WERI-Rb-1 (cell line): ENCODE measurements at regions not wholly inside any gene's neighbourhood (a gene's known extent, or its start where the extent isn't known, plus 50 kb on each side); places are given as distances from the start of the nearest gene placed in this dataset.

ENCODE experiments used
- DNase-seq: peaks from one replicate; pipeline ENCODE4 v3.0.0-alpha.2; 2020
- H3K27ac ChIP-seq: fragments of 250-450 bp; sonication (Bioruptor Pico); 2 replicates; pipeline ENCODE4 v1.5.1; 2020; ENCODE audit warnings: mild to moderate bottlenecking, moderate library complexity
- H3K27me3 ChIP-seq: fragments of 250-450 bp; sonication (Bioruptor Pico); 2 replicates; pipeline ENCODE4 v1.5.1; 2021; ENCODE audit warnings: mild to moderate bottlenecking, low read depth, moderate library complexity; ENCODE audit not compliant: insufficient read depth, severe bottlenecking
- H3K36me3 ChIP-seq: fragments of 250-450 bp; sonication (Bioruptor Pico); 2 replicates; pipeline ENCODE4 v1.5.1; 2020; ENCODE audit warnings: mild to moderate bottlenecking, moderate library complexity
- H3K4me3 ChIP-seq: 2 replicates; pipeline ENCODE4 v1.5.1; 2011; ENCODE audit warnings: low read depth, mild to moderate bottlenecking, control low read depth, low read length
- H3K9me3 ChIP-seq: fragments of 250-450 bp; sonication (Bioruptor Pico); 2 replicates; pipeline ENCODE4 v1.5.1; 2021; ENCODE audit warnings: mild to moderate bottlenecking, moderate library complexity; ENCODE audit not compliant: severe bottlenecking
- CTCF ChIP-seq: IDR thresholded peaks from 2 replicates; pipeline ENCODE4 v1.5.1; 2011; ENCODE audit warnings: low read depth, mild to moderate bottlenecking, control low read depth, inconsistent platforms, low read length

GRCh38 chr15:26024241-26024640 lies 161.1 kb upstream of the ATP10A start:
- no peak for TF ChIP-seq CTCF
- no peak for DNase-seq
- Histone ChIP-seq H3K4me3 (no peak overlapping the region), H3K36me3 (no peaks in the 10 kb centered on the region), H3K27ac (no peak overlapping the region), H3K9me3 (no peaks in the 10 kb centered on the region), H3K27me3 (peaks cover 2% of the 10 kb centered on the region)

- Histone ChIP-seq H3K9me3 (no peaks in the 10 kb centered on the region), H3K27ac (no peak overlapping the region), H3K27me3 (peaks cover 2% of the 10 kb centered on the region), H3K36me3 (no peaks in the 10 kb centered on the region), H3K4me3 (no peak overlapping the region)
- DNase-seq, result no peak
- TF ChIP-seq CTCF, result no peak
Observed at GRCh38 chr15:26023691-26024090, 160.6 kb upstream of the ATP10A start.

GRCh38 chr15:26023231-26023630 lies 160.1 kb upstream of the ATP10A start:
- DNase-seq, result no peak
- peaks cover 2% of the 10 kb centered on the region for H3K27me3 ChIP-seq
- no peak overlapping the region for H3K27ac ChIP-seq
- no peak for TF ChIP-seq CTCF
- H3K9me3 ChIP-seq, result no peaks in the 10 kb centered on the region
- no peaks in the 10 kb centered on the region for H3K36me3 ChIP-seq
- H3K4me3 ChIP-seq, result no peak overlapping the region

GRCh38 chr15:26020871-26021270 lies 157.7 kb upstream of the ATP10A start:
- Histone ChIP-seq H3K36me3 (no peaks in the 10 kb centered on the region), H3K27ac (no peak overlapping the region), H3K9me3 (no peaks in the 10 kb centered on the region), H3K4me3 (no peak overlapping the region), H3K27me3 (peaks cover 6% of the 10 kb centered on the region)
- no peak for TF ChIP-seq CTCF
- no peak for DNase-seq

GRCh38 chr15:26017665-26018064 lies 154.5 kb upstream of the ATP10A start:
- peaks cover 6% of the 10 kb centered on the region for H3K27me3 ChIP-seq
- no peak for TF ChIP-seq CTCF
- no peak overlapping the region for H3K27ac ChIP-seq
- no peaks in the 10 kb centered on the region for H3K9me3 ChIP-seq
- DNase-seq, result no peak
- no peaks in the 10 kb centered on the region for H3K36me3 ChIP-seq
- H3K4me3 ChIP-seq, result no peak overlapping the region

GRCh38 chr15:26015516-26016075 lies 152.5 kb upstream of the ATP10A start:
- Histone ChIP-seq H3K27ac (no peak overlapping the region), H3K9me3 (no peaks in the 10 kb centered on the region), H3K36me3 (no peaks in the 10 kb centered on the region), H3K4me3 (no peak overlapping the region), H3K27me3 (peaks cover 5% of the 10 kb centered on the region)
- no peak for TF ChIP-seq CTCF
- no peak for DNase-seq
